ENCODE measurements at regions not wholly inside any gene's neighbourhood (a gene's known extent, or its start where the extent isn't known, plus 50 kb on each side); places are given as distances from the start of the nearest gene placed in this dataset.

DNA sequence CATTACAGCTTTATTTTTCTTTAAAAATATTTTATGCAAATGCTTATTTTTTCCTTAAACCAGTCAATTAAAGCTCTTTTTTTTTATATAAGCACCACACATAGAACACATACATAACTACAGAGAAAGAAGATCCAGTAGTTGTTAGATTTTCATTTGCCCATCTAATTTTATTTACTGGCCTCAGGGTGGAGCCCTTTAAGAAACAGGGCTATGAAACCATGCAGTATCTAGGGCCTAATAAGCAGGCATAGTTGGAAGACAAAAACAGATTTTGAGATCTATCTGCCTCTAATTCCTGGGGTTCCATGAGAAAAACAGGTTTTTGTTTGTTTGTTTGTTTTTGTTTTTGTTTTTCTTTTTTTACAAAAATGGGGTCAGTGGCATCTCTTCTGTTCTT lies 120.6 kb downstream of the BCHE start:
- TF ChIP-seq, protein P1, sequence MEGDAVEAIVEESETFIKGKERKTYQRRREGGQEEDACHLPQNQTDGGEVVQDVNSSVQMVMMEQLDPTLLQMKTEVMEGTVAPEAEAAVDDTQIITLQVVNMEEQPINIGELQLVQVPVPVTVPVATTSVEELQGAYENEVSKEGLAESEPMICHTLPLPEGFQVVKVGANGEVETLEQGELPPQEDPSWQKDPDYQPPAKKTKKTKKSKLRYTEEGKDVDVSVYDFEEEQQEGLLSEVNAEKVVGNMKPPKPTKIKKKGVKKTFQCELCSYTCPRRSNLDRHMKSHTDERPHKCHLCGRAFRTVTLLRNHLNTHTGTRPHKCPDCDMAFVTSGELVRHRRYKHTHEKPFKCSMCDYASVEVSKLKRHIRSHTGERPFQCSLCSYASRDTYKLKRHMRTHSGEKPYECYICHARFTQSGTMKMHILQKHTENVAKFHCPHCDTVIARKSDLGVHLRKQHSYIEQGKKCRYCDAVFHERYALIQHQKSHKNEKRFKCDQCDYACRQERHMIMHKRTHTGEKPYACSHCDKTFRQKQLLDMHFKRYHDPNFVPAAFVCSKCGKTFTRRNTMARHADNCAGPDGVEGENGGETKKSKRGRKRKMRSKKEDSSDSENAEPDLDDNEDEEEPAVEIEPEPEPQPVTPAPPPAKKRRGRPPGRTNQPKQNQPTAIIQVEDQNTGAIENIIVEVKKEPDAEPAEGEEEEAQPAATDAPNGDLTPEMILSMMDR (IDR thresholded peaks at IDR 0.05; ENCODE audit: insufficient read depth, missing control alignments), result no peak
- DNase-seq (ENCODE audit: insufficient read length, low spot score), result no peak
- FAIRE-seq, result no peak

DNA sequence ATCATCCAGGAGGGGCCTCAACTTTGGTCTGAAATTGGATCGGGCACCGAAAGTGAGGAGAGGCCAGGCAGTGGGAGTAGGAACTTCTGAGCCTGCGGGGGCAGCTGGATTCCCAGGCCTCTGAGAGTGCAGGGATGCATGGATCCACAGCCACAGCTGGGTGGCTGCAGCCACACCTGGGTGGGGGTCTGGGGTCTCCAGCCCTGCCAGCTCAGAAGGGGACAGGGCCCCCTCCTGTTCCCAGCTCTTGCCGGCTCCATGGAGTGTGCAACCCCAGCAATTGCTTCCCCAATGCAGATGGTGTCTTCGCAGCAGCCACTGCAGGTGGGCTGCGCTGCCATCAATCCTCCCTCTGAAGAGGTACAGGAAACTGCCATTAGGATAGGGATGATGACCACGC lies 123.7 kb downstream of the BCHE start:
- no peak for DNase-seq (ENCODE audit: insufficient read length, low spot score)
- TF ChIP-seq, protein P1 (IDR thresholded peaks at IDR 0.05; ENCODE audit: insufficient read depth, missing control alignments), result no peak
- FAIRE-seq, result no peak

DNA sequence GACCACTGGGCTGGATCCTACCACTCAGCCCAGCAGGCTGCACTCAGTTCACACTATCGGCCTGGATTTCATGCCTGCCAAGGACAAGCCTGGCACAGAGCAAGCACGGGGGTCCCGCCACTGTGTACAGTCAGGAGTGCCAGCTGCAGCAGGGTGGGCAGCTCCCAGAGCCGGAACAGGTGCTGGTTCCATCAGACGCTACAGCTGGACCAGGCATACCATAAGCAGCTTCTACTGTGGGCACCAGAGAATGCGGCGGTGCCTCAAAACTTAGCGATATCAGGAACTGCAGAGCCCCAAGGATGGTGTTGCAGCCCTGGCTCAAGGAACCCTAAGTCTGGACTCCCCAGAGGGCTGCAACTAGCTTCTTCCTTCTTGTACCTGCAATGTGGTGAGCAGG lies 124.8 kb downstream of the BCHE start:
- no peak for DNase-seq (ENCODE audit: insufficient read length, low spot score)
- no peak for FAIRE-seq
- TF ChIP-seq, protein P1 (IDR thresholded peaks at IDR 0.05; ENCODE audit: insufficient read depth, missing control alignments), result no peak

DNA sequence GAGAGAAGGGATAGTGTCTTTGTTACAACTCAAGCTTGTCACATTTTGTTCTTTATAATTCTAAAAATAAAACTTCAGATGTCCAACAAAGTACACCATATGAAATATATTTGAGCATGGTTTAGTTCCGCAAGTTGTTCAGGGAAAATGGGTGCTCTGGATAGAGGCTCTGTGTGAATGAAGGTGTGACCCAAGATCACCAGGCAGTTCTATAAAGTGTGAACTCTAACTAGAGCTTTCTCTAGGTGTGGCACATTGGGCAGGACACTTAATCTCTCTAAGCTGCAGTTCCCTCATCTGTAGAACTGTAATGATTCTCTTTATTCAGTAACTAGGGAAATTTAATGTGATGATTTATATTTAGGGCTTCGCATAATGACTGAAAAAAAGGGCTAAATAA lies 139.3 kb downstream of the BCHE start:
- FAIRE-seq (no peak), DNase-seq (ENCODE audit: insufficient read length, low spot score) (no peak)
- TF ChIP-seq, protein P1 (IDR thresholded peaks at IDR 0.05; ENCODE audit: insufficient read depth, missing control alignments), result no peak

DNA sequence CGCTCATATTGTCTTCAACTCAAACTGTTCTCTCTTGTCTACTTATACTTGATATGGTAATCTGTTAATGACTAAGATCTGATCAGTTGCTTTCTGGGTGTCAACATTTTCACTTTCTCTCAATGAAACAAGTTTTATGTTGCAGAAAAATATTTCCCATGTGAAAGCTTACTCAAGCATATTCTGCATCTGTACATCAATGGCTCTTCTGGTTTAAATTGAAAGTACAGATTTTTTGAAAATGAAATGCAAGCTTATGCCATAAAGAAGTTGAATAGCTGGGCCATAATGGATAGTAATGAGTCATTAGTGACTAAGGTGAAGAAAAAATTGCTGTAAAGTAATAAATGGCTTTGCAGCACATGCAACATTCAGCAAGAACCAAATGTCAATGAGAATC lies 140.7 kb downstream of the BCHE start:
- FAIRE-seq (no peak), DNase-seq (ENCODE audit: insufficient read length, low spot score) (no peak)
- TF ChIP-seq, protein P1 (IDR thresholded peaks at IDR 0.05; ENCODE audit: insufficient read depth, missing control alignments), result no peak

DNA sequence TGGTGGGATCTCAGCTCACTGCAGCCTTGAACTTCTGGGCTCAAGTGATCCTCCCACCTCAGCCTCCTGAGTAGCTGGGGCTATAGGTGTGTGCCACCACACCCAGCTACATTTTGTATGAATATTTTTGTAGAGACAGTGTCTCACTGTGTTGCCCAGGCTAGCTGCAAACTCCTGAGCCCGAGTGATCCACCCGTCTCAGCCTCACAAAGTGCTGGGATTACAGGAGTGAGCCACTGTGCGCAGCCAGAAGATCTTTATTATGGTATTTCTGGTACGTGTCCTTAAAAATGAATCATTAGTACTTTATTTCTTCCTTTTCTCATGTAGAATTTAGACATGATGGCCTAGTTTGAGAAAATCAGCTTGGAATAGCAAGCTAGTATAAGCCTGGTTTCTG lies 153.3 kb downstream of the BCHE start:
- DNase-seq (ENCODE audit: insufficient read length, low spot score) (no peak), FAIRE-seq (no peak)
- TF ChIP-seq, protein P1 (IDR thresholded peaks at IDR 0.05; ENCODE audit: insufficient read depth, missing control alignments), result no peak

DNA sequence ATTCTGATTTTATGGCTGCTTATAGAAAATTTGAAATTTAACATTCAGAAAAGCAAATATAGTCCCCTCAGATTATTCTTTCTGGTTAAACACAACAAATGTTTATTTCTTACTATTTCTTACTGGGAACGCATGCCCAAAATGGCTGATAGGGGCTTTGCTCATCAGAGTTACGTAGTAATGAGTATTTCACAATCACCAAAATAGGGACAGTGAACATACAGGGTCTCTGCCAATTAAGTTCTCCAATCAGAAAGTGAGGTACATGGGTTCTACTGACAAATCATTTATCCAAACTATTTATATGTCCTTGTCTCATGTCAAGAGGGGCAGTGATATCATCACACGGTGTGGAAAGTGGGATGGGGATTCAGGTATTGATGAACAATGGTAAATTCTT lies 154.5 kb downstream of the BCHE start:
- no peak for FAIRE-seq
- TF ChIP-seq, protein P1 (IDR thresholded peaks at IDR 0.05; ENCODE audit: insufficient read depth, missing control alignments), result no peak
- DNase-seq (ENCODE audit: insufficient read length, low spot score), result no peak
